H1 (cell line): ENCODE measurements at regions not wholly inside any gene's neighbourhood (a gene's known extent, or its start where the extent isn't known, plus 50 kb on each side); places are given as distances from the start of the nearest gene placed in this dataset.

Experiments
- ATF2 ChIP-seq: IDR thresholded peaks from 2 replicates; pipeline ENCODE4 v1.6.1; 2012; ENCODE audit warnings: low read length, inconsistent platforms
- CHD7 ChIP-seq: fragments of 300-600 bp; sonication (generic); IDR thresholded peaks from 2 replicates; pipeline ENCODE4 v1.7.1; 2012; ENCODE audit warnings: low read length, moderate library complexity, mild to moderate bottlenecking, inconsistent platforms; ENCODE audit not compliant: insufficient replicate concordance
- E2F6 ChIP-seq: IDR thresholded peaks from 2 replicates; pipeline ENCODE4 v1.6.1; 2012; ENCODE audit warnings: inconsistent platforms
- EGR1 ChIP-seq: IDR thresholded peaks from 2 replicates; pipeline ENCODE4 v1.6.1; 2011; ENCODE audit warnings: low read depth, low read length, borderline replicate concordance
- JUND ChIP-seq: IDR thresholded peaks from 2 replicates; pipeline ENCODE4 v1.6.1; 2011; ENCODE audit warnings: mild to moderate bottlenecking, improper control_type of control experiment, low read length
- PHF8 ChIP-seq: fragments of 200-600 bp; sonication (generic); conservative IDR thresholded peaks from 2 replicates; pipeline ENCODE4 v1.7.1; 2012; ENCODE audit warnings: low read depth, mild to moderate bottlenecking, inconsistent platforms, low read length, moderate library complexity
- SRF ChIP-seq: IDR thresholded peaks from 2 replicates; pipeline ENCODE4 v1.6.1; 2011; ENCODE audit warnings: mild to moderate bottlenecking, low read depth, low read length, moderate library complexity

GRCh38 chr2:139720056-139720455 is 939.9 kb upstream of the NXPH2 start (continued):
- TF ChIP-seq E2F6: no peak
- no peak for TF ChIP-seq EGR1
- TF ChIP-seq SRF: no peak
- no peak for TF ChIP-seq ATF2
- TF ChIP-seq CHD7: no peak
- no peak for TF ChIP-seq JUND
- TF ChIP-seq PHF8: no peak
